K562 (cell line): ENCODE measurements at regions not wholly inside any gene's neighbourhood (a gene's known extent, or its start where the extent isn't known, plus 50 kb on each side); places are given as distances from the start of the nearest gene placed in this dataset.

Source experiments
- GTF3C2 ChIP-seq: IDR thresholded peaks from 3 replicates; pipeline ENCODE4 v1.6.1; 2011; ENCODE audit warnings: borderline replicate concordance, mild to moderate bottlenecking, moderate library complexity; ENCODE audit not compliant: insufficient read length; ENCODE audit errors: extremely low read depth
- LCOR ChIP-seq: sonication (generic); formaldehyde crosslinking; IDR thresholded peaks from 2 replicates; pipeline ENCODE4 v1.8.0; 2022; ENCODE audit warnings: mild to moderate bottlenecking, missing genetic modification reagents
- NFYB ChIP-seq: IDR thresholded peaks from 2 replicates; pipeline ENCODE4 v1.6.1; 2011; ENCODE audit warnings: mild to moderate bottlenecking, moderate library complexity; ENCODE audit not compliant: insufficient read length; ENCODE audit errors: extremely low read depth
- TSC22D4 ChIP-seq: fragments of 450-650 bp; IDR thresholded peaks from 2 replicates; pipeline ENCODE4 v1.6.1; 2016; ENCODE audit warnings: missing genetic modification characterization, missing biosample characterization, control low read depth
- ZBTB34 ChIP-seq: fragments of 250-450 bp; sonication (Bioruptor Pico); IDR thresholded peaks from 2 replicates; pipeline ENCODE4 v1.8.0; 2021; ENCODE audit warnings: mild to moderate bottlenecking, moderate library complexity
- ZNF507 ChIP-seq: conservative IDR thresholded peaks from 2 replicates; pipeline ENCODE4 v1.6.1; 2017; ENCODE audit warnings: missing genetic modification characterization, missing compliant biosample characterization
- TF ChIP-seq, protein P1 (sequence below), 2 experiments: IDR thresholded peaks; 2 replicates each; pipeline ENCODE4 v1.6.1; 2012; ENCODE audit warnings: improper control_type of control experiment in 2 of 2, low read depth in 2 of 2, low read length in 2 of 2, borderline replicate concordance in 1 of 2

DNA sequence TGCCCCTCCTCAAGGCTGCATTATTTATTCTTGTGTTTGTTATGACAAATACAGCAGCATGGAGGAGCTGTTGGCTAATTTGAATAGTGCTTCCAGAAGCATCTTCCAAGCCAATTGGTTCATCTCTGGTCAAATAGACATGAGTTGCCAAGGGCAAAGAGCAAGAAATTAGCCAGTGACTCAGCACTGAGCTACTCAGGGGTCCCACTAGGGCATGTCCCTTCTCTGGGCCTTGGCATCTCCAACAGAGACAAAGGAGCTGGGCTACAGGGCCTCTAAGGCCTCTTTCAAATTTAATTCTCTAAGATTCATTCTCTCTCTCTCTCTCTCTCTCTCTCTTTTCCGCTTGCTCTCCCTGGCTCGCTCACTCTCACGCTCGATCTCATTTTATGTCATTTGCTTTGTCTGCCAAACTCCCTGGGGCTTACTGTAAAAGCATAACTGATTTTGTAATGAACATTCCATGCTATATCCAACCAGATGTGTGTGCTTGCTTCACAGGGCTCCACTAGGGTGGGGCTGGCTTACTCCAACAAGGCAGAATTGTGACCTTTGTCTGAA is 86.7 kb upstream of the MAGEA4 start (continued):
- TF ChIP-seq, protein P1, sequence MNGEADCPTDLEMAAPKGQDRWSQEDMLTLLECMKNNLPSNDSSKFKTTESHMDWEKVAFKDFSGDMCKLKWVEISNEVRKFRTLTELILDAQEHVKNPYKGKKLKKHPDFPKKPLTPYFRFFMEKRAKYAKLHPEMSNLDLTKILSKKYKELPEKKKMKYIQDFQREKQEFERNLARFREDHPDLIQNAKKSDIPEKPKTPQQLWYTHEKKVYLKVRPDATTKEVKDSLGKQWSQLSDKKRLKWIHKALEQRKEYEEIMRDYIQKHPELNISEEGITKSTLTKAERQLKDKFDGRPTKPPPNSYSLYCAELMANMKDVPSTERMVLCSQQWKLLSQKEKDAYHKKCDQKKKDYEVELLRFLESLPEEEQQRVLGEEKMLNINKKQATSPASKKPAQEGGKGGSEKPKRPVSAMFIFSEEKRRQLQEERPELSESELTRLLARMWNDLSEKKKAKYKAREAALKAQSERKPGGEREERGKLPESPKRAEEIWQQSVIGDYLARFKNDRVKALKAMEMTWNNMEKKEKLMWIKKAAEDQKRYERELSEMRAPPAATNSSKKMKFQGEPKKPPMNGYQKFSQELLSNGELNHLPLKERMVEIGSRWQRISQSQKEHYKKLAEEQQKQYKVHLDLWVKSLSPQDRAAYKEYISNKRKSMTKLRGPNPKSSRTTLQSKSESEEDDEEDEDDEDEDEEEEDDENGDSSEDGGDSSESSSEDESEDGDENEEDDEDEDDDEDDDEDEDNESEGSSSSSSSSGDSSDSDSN (IDR thresholded peaks at IDR 0.05; ENCODE audit: borderline replicate concordance in 1 of 2, low read depth in 2 of 2, low read length in 2 of 2), result no peak
- TF ChIP-seq TSC22D4 (tag), result no peak
- TF ChIP-seq LCOR (CRISPR knock-in tag), result no peak
- no peak for TF ChIP-seq ZNF507 (tag)
- no peak for TF ChIP-seq ZBTB34 (CRISPR knock-in tag)
- no peak for TF ChIP-seq GTF3C2
- no peak for TF ChIP-seq NFYB
